ENCODE measurements at regions not wholly inside any gene's neighbourhood (a gene's known extent, or its start where the extent isn't known, plus 50 kb on each side); places are given as distances from the start of the nearest gene placed in this dataset.

DNA sequence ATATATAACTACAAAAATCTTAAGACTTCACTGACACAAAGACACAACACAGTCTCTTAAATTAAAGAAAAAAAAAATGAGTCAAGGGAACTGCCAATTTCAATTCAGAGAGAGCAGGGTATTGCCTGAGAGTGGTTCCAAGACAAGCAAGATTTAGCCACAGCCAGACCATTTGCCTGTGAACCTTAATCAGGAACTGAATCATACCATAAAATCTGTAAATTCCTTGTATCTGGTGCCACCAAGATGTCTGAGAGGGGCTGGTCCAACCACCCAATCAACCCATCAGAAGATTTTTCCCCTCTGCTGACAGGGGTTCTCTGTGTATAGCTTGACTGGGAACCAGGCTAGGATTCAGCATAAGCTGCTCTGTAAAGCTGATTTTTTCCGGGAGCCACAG is 159.2 kb downstream of the CPEB2 start:
- H3K27ac ChIP-seq (ENCODE audit: low read depth), result 0 out of 2 replicates have a peak overlapping the region, but pooled peaks have one; percentile 1
- no peak for DNase-seq (ENCODE audit: low spot score)
- H3K27me3 ChIP-seq (ENCODE audit: insufficient read depth), result no peaks in the 10 kb centered on the region
- peak overlapping the region; percentile 23 for H3K4me2 ChIP-seq
- peaks cover 36% of the 10 kb centered on the region for H3K4me1 Mint-ChIP-seq
- H3K9me3 Mint-ChIP-seq, result peaks cover 2% of the 10 kb centered on the region; the same call in 1 of the 3 replicates
- TF ChIP-seq EZH2phosphoT487 (IDR thresholded peaks at IDR 0.05; ENCODE audit: unreplicated experiment) (no peak), NANOG (IDR thresholded peaks at IDR 0.05; ENCODE audit: borderline replicate concordance) (no peak), JUNB (IDR thresholded peaks at IDR 0.05; ENCODE audit: unreplicated experiment) (no peak), EZH2 (IDR thresholded peaks at IDR 0.05; ENCODE audit: low read depth, unreplicated experiment) (no peak), ZNF331 (CRISPR knock-in tag; IDR thresholded peaks at IDR 0.05; ENCODE audit: low read depth) (no peak), CREB1 (CRISPR knock-in tag; IDR thresholded peaks at IDR 0.05; ENCODE audit: low read depth) (no peak), REST (IDR thresholded peaks at IDR 0.05; ENCODE audit: unreplicated experiment) (no peak), POLR2AphosphoS5 (IDR thresholded peaks at IDR 0.05; ENCODE audit: low read depth) (no peak), ZNF114 (CRISPR knock-in tag; IDR thresholded peaks at IDR 0.05) (no peak), STAT1 (IDR thresholded peaks at IDR 0.05; ENCODE audit: unreplicated experiment) (no peak), ETS1 (IDR thresholded peaks at IDR 0.05) (no peak)
- TF ChIP-seq, protein P1, sequence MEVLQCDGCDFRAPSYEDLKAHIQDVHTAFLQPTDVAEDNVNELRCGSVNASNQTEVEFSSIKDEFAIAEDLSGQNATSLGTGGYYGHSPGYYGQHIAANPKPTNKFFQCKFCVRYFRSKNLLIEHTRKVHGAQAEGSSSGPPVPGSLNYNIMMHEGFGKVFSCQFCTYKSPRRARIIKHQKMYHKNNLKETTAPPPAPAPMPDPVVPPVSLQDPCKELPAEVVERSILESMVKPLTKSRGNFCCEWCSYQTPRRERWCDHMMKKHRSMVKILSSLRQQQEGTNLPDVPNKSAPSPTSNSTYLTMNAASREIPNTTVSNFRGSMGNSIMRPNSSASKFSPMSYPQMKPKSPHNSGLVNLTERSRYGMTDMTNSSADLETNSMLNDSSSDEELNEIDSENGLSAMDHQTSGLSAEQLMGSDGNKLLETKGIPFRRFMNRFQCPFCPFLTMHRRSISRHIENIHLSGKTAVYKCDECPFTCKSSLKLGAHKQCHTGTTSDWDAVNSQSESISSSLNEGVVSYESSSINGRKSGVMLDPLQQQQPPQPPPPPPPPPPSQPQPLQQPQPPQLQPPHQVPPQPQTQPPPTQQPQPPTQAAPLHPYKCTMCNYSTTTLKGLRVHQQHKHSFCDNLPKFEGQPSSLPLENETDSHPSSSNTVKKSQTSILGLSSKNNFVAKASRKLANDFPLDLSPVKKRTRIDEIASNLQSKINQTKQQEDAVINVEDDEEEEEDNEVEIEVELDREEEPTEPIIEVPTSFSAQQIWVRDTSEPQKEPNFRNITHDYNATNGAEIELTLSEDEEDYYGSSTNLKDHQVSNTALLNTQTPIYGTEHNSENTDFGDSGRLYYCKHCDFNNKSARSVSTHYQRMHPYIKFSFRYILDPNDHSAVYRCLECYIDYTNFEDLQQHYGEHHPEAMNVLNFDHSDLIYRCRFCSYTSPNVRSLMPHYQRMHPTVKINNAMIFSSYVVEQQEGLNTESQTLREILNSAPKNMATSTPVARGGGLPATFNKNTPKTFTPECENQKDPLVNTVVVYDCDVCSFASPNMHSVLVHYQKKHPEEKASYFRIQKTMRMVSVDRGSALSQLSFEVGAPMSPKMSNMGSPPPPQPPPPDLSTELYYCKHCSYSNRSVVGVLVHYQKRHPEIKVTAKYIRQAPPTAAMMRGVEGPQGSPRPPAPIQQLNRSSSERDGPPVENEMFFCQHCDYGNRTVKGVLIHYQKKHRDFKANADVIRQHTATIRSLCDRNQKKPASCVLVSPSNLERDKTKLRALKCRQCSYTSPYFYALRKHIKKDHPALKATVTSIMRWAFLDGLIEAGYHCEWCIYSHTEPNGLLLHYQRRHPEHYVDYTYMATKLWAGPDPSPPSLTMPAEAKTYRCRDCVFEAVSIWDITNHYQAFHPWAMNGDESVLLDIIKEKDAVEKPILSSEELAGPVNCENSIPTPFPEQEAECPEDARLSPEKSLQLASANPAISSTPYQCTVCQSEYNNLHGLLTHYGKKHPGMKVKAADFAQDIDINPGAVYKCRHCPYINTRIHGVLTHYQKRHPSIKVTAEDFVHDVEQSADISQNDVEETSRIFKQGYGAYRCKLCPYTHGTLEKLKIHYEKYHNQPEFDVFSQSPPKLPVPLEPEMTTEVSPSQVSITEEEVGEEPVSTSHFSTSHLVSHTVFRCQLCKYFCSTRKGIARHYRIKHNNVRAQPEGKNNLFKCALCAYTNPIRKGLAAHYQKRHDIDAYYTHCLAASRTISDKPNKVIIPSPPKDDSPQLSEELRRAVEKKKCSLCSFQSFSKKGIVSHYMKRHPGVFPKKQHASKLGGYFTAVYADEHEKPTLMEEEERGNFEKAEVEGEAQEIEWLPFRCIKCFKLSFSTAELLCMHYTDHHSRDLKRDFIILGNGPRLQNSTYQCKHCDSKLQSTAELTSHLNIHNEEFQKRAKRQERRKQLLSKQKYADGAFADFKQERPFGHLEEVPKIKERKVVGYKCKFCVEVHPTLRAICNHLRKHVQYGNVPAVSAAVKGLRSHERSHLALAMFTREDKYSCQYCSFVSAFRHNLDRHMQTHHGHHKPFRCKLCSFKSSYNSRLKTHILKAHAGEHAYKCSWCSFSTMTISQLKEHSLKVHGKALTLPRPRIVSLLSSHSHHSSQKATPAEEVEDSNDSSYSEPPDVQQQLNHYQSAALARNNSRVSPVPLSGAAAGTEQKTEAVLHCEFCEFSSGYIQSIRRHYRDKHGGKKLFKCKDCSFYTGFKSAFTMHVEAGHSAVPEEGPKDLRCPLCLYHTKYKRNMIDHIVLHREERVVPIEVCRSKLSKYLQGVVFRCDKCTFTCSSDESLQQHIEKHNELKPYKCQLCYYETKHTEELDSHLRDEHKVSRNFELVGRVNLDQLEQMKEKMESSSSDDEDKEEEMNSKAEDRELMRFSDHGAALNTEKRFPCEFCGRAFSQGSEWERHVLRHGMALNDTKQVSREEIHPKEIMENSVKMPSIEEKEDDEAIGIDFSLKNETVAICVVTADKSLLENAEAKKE (CRISPR knock-in tag; IDR thresholded peaks at IDR 0.05), result no peak
- TF ChIP-seq, protein P2, sequence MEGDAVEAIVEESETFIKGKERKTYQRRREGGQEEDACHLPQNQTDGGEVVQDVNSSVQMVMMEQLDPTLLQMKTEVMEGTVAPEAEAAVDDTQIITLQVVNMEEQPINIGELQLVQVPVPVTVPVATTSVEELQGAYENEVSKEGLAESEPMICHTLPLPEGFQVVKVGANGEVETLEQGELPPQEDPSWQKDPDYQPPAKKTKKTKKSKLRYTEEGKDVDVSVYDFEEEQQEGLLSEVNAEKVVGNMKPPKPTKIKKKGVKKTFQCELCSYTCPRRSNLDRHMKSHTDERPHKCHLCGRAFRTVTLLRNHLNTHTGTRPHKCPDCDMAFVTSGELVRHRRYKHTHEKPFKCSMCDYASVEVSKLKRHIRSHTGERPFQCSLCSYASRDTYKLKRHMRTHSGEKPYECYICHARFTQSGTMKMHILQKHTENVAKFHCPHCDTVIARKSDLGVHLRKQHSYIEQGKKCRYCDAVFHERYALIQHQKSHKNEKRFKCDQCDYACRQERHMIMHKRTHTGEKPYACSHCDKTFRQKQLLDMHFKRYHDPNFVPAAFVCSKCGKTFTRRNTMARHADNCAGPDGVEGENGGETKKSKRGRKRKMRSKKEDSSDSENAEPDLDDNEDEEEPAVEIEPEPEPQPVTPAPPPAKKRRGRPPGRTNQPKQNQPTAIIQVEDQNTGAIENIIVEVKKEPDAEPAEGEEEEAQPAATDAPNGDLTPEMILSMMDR (conservative IDR thresholded peaks at IDR 0.05; ENCODE audit: low read depth in 2 of 2), result no peak
- no peaks in the 10 kb centered on the region for H3F3A ChIP-seq (replicated peaks; ENCODE audit: low read depth)
- no peaks in the 10 kb centered on the region for H3K36me3 ChIP-seq (ENCODE audit: insufficient read depth)
- peak; percentile 37 for ATAC-seq
- no peak overlapping the region for H2AFZ ChIP-seq
- H3K36me3 Mint-ChIP-seq (ENCODE audit: low read depth), result no peaks in the 10 kb centered on the region
- peaks cover 6% of the 10 kb centered on the region; the same call in 1 of the 2 replicates for H3K9me2 ChIP-seq (ENCODE audit: insufficient read depth)
- H3K27me3 Mint-ChIP-seq (ENCODE audit: insufficient read depth, low read depth, poor library complexity), result peaks cover 5% of the 10 kb centered on the region
- peak overlapping the region; percentile 60; the same call in 1 of the 2 replicates for H3K27ac Mint-ChIP-seq
- peaks cover 38% of the 10 kb centered on the region for H3K4me1 ChIP-seq (ENCODE audit: insufficient read depth)
- no peak overlapping the region for H3K4me3 Mint-ChIP-seq
- no peak overlapping the region for H3K4me3 ChIP-seq
- no peaks in the 10 kb centered on the region for H3K79me2 ChIP-seq (replicated peaks; ENCODE audit: insufficient read depth)
- no peaks in the 10 kb centered on the region for H4K20me1 ChIP-seq (replicated peaks; ENCODE audit: insufficient read depth)
